B cell (primary cell): ENCODE measurements at regions not wholly inside any gene's neighbourhood (a gene's known extent, or its start where the extent isn't known, plus 50 kb on each side); places are given as distances from the start of the nearest gene placed in this dataset.

Experiments
- EZH2 ChIP-seq: IDR thresholded peaks from 2 replicates; pipeline ENCODE4 v1.6.1; 2012; ENCODE audit warnings: borderline replicate concordance, low read depth, mild to moderate bottlenecking, moderate library complexity, low read length; ENCODE audit not compliant: insufficient read depth, poor library complexity, severe bottlenecking
- TF ChIP-seq, protein P1 (sequence below): fragments of 200-600 bp; IDR thresholded peaks from one replicate; pipeline ENCODE4 v1.8.0; 2022; ENCODE audit warnings: antibody characterized with exemption, mild to moderate bottlenecking

GRCh38 chrX:13440176-13440575 is 120.3 kb upstream of the ATXN3L start:
- TF ChIP-seq, protein P1, sequence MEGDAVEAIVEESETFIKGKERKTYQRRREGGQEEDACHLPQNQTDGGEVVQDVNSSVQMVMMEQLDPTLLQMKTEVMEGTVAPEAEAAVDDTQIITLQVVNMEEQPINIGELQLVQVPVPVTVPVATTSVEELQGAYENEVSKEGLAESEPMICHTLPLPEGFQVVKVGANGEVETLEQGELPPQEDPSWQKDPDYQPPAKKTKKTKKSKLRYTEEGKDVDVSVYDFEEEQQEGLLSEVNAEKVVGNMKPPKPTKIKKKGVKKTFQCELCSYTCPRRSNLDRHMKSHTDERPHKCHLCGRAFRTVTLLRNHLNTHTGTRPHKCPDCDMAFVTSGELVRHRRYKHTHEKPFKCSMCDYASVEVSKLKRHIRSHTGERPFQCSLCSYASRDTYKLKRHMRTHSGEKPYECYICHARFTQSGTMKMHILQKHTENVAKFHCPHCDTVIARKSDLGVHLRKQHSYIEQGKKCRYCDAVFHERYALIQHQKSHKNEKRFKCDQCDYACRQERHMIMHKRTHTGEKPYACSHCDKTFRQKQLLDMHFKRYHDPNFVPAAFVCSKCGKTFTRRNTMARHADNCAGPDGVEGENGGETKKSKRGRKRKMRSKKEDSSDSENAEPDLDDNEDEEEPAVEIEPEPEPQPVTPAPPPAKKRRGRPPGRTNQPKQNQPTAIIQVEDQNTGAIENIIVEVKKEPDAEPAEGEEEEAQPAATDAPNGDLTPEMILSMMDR, result no peak
- TF ChIP-seq EZH2, result no peak
